ENCODE measurements at regions not wholly inside any gene's neighbourhood (a gene's known extent, or its start where the extent isn't known, plus 50 kb on each side); places are given as distances from the start of the nearest gene placed in this dataset.
A peak's percentile ranks its signal among the peaks of the same experiment; 100 is the strongest.

- ATAC-seq (no peak), FAIRE-seq (no peak), DNase-seq (ENCODE audit: low read depth in 1 of 2, low spot score in 1 of 2) (no peak)
- 0 out of 3 replicates have a peak, but pooled peaks cover 3% of the 10 kb centered on the region for H3K9me3 ChIP-seq
- WGBS (ENCODE audit: missing lambda C conversion rate): 27% methylated on average over 3 of the region's 3 CpGs
- H3K4me1 ChIP-seq: no peaks in the 10 kb centered on the region
- no peak overlapping the region for H3K4me3 ChIP-seq
- no peak overlapping the region for H3K27ac ChIP-seq
- ChIA-PET POLR2A (no interaction called here), CTCF (no interaction called here)
- TF ChIP-seq RCOR1 (IDR thresholded peaks at IDR 0.05; ENCODE audit: low read depth, low read length) (no peak), CEBPB (IDR thresholded peaks at IDR 0.05) (no peak), MAFK (IDR thresholded peaks at IDR 0.05; ENCODE audit: partially characterized antibody) (no peak), RARB (CRISPR knock-in tag; IDR thresholded peaks at IDR 0.05) (no peak), FOSB (CRISPR knock-in tag; IDR thresholded peaks at IDR 0.05) (no peak), HEYL (CRISPR knock-in tag; IDR thresholded peaks at IDR 0.05) (no peak)
- H3K4me2 ChIP-seq: no peak overlapping the region
Observed at GRCh38 chr10:10780746-10781145, 236.9 kb upstream of the CELF2 start.

GRCh38 chr10:10782603-10783002 lies 235.1 kb upstream of the CELF2 start:
- Histone ChIP-seq H3K4me2 (no peak overlapping the region), H3K4me1 (no peaks in the 10 kb centered on the region), H3K4me3 (no peak overlapping the region), H3K27ac (no peak overlapping the region), H3K9me3 (0 out of 3 replicates have a peak, but pooled peaks cover 3% of the 10 kb centered on the region)
- DNase-seq (ENCODE audit: low read depth in 1 of 2, low spot score in 1 of 2) (no peak), FAIRE-seq (no peak), ATAC-seq (no peak)
- CTCF ChIA-PET: interaction anchor here (0.6 kb wide), 1 partner anchor 124 kb away, joined by 3 read pairs; no protein-coding TSS in a partner anchor
- 32% methylated on average over 5 of the region's 5 CpGs for WGBS (ENCODE audit: missing lambda C conversion rate)
- TF ChIP-seq GATA3 (IDR thresholded peaks at IDR 0.05; ENCODE audit: borderline replicate concordance) (no peak), CBX2 (IDR thresholded peaks at IDR 0.05; ENCODE audit: borderline replicate concordance, low read depth) (no peak), RCOR1 (IDR thresholded peaks at IDR 0.05; ENCODE audit: low read depth, low read length) (no peak), HOXB5 (CRISPR knock-in tag; IDR thresholded peaks at IDR 0.05) (no peak), HDAC2 (IDR thresholded peaks at IDR 0.05) (no peak)
- POLR2A ChIA-PET: no interaction called here

- ChIA-PET CTCF (no interaction called here), POLR2A (no interaction called here)
- 0 out of 3 replicates have a peak, but pooled peaks cover 3% of the 10 kb centered on the region for H3K9me3 ChIP-seq
- H3K4me2 ChIP-seq: no peak overlapping the region
- no peak overlapping the region for H3K27ac ChIP-seq
- no peak for FAIRE-seq
- DNase-seq (ENCODE audit: low read depth in 1 of 2, low spot score in 1 of 2): no peak
- ATAC-seq: no peak
- no peak overlapping the region for H3K4me3 ChIP-seq
- H3K4me1 ChIP-seq: no peaks in the 10 kb centered on the region
- no peak for TF ChIP-seq RFX5 (IDR thresholded peaks at IDR 0.05)
- peak; percentile 44 for TF ChIP-seq MAFK (IDR thresholded peaks at IDR 0.05; ENCODE audit: partially characterized antibody)
Observed at GRCh38 chr10:10785627-10786026, 232.0 kb upstream of the CELF2 start.

GRCh38 chr10:10786109-10787090 lies 231.3 kb upstream of the CELF2 start:
- DNase-seq (ENCODE audit: low read depth in 1 of 2, low spot score in 1 of 2) (no peak), ATAC-seq (no peak), FAIRE-seq (no peak)
- Histone ChIP-seq H3K4me3 (no peak overlapping the region), H3K4me2 (no peak overlapping the region), H3K27ac (no peak overlapping the region), H3K4me1 (no peaks in the 10 kb centered on the region), H3K9me3 (0 out of 3 replicates have a peak, but pooled peaks cover 3% of the 10 kb centered on the region)
- ChIA-PET POLR2A (no interaction called here), CTCF (no interaction called here)
- TF ChIP-seq KDM5A (IDR thresholded peaks at IDR 0.05) (no peak), CBX2 (IDR thresholded peaks at IDR 0.05; ENCODE audit: borderline replicate concordance, low read depth) (no peak), ZSCAN20 (CRISPR knock-in tag; IDR thresholded peaks at IDR 0.05) (no peak), POLR2AphosphoS2 (conservative IDR thresholded peaks at IDR 0.05; ENCODE audit: low read length) (no peak)
- WGBS (ENCODE audit: missing lambda C conversion rate): 39% methylated on average over 7 of the region's 7 CpGs

- no peak overlapping the region for H3K4me3 ChIP-seq
- no peak overlapping the region for H3K4me2 ChIP-seq
- CTCF ChIA-PET: interaction anchor here (0.5 kb wide), 1 partner anchor 878 kb away, joined by 4 read pairs; no protein-coding TSS in a partner anchor
- 0 out of 3 replicates have a peak, but pooled peaks cover under 1% of the 10 kb centered on the region for H3K9me3 ChIP-seq
- no peaks in the 10 kb centered on the region for H3K4me1 ChIP-seq
- FAIRE-seq (no peak), ATAC-seq (no peak), DNase-seq (ENCODE audit: low read depth in 1 of 2, low spot score in 1 of 2) (no peak)
- 24% methylated on average over 4 of the region's 4 CpGs for WGBS (ENCODE audit: missing lambda C conversion rate)
- no peak overlapping the region for H3K27ac ChIP-seq
- POLR2A ChIA-PET: no interaction called here
- TF ChIP-seq CEBPB (IDR thresholded peaks at IDR 0.05): no peak
- no peak for TF ChIP-seq SREBF2 (IDR thresholded peaks at IDR 0.05)
- TF ChIP-seq RNF2 (IDR thresholded peaks at IDR 0.05; ENCODE audit: borderline replicate concordance, low read depth): no peak
- no peak for TF ChIP-seq KDM1A (IDR thresholded peaks at IDR 0.05; ENCODE audit: low read depth)
- no peak for TF ChIP-seq REST (IDR thresholded peaks at IDR 0.05)
- TF ChIP-seq ATOH8 (CRISPR knock-in tag; IDR thresholded peaks at IDR 0.05; ENCODE audit: low read depth): no peak
- TF ChIP-seq USF2 (IDR thresholded peaks at IDR 0.05): no peak
- TF ChIP-seq BHLHE40 (IDR thresholded peaks at IDR 0.05; ENCODE audit: low read depth, low read length): no peak
- no peak for TF ChIP-seq CHD2 (IDR thresholded peaks at IDR 0.05; ENCODE audit: low read length, partially characterized antibody)
- TF ChIP-seq GATA3 (IDR thresholded peaks at IDR 0.05; ENCODE audit: borderline replicate concordance): no peak
Observed at GRCh38 chr10:10787586-10787985, 230.1 kb upstream of the CELF2 start.
